ENCODE measurements at regions not wholly inside any gene's neighbourhood (a gene's known extent, or its start where the extent isn't known, plus 50 kb on each side); places are given as distances from the start of the nearest gene placed in this dataset.

- no peak overlapping the region for H3K4me3 ChIP-seq
- H3K36me3 ChIP-seq = no peaks in the 10 kb centered on the region
- TF ChIP-seq POLR2A (IDR thresholded peaks at IDR 0.05) (no peak), POLR2AphosphoS5 (IDR thresholded peaks at IDR 0.05) (no peak), EP300 (IDR thresholded peaks at IDR 0.05) (no peak), CTCF (IDR thresholded peaks at IDR 0.05) (no peak)
- no peak overlapping the region for H3K27ac ChIP-seq
- H3K9me3 ChIP-seq = no peaks in the 10 kb centered on the region
- H3K4me1 ChIP-seq = peaks cover 0 to 3% (median 0%) of the 10 kb centered on the region in 4 donors
- intact Hi-C loops (cut with DNase I) = no loop called here
- no peaks in the 10 kb centered on the region for H3K27me3 ChIP-seq
- no peak for DNase-seq
- 78 to 84% methylated on average over 5 of the region's 5 CpGs for WGBS, 2 donors
These were observed 585.3 kb upstream of the KLF4 start for GRCh38 chr9:108074900-108075299.

GRCh38 chr9:108073823-108074222 lies 584.3 kb upstream of the KLF4 start:
- Histone ChIP-seq H3K27me3 (no peaks in the 10 kb centered on the region), H3K9me3 (no peaks in the 10 kb centered on the region), H3K27ac (no peak overlapping the region), H3K4me3 (no peak overlapping the region), H3K36me3 (no peaks in the 10 kb centered on the region), H3K4me1 (peaks cover 0 to 3% (median 0%) of the 10 kb centered on the region in 4 donors)
- intact Hi-C loops (cut with DNase I) = no loop called here
- DNase-seq = no peak
- WGBS, 2 donors = 70 to 84% methylated on average over 6 of the region's 6 CpGs
- TF ChIP-seq POLR2AphosphoS5 (IDR thresholded peaks at IDR 0.05) (no peak), CTCF (IDR thresholded peaks at IDR 0.05) (no peak), POLR2A (IDR thresholded peaks at IDR 0.05) (no peak), EP300 (IDR thresholded peaks at IDR 0.05) (no peak)

GRCh38 chr9:108072740-108073139 lies 583.2 kb upstream of the KLF4 start:
- H3K27ac ChIP-seq = no peak overlapping the region
- no peaks in the 10 kb centered on the region for H3K9me3 ChIP-seq
- intact Hi-C loops (cut with DNase I) = no loop called here
- H3K36me3 ChIP-seq = no peaks in the 10 kb centered on the region
- no peaks in the 10 kb centered on the region for H3K4me1 ChIP-seq
- TF ChIP-seq POLR2A (IDR thresholded peaks at IDR 0.05) (no peak), EP300 (IDR thresholded peaks at IDR 0.05) (no peak), CTCF (IDR thresholded peaks at IDR 0.05) (no peak), POLR2AphosphoS5 (IDR thresholded peaks at IDR 0.05) (no peak)
- H3K4me3 ChIP-seq = no peak overlapping the region
- no peak for DNase-seq
- 97 to 98% methylated on average over 6 of the region's 6 CpGs for WGBS, 2 donors
- no peaks in the 10 kb centered on the region for H3K27me3 ChIP-seq

- intact Hi-C loops (cut with DNase I) = no loop called here
- Histone ChIP-seq H3K4me1 (no peaks in the 10 kb centered on the region), H3K36me3 (no peaks in the 10 kb centered on the region), H3K9me3 (no peaks in the 10 kb centered on the region), H3K27ac (no peak overlapping the region), H3K4me3 (no peak overlapping the region), H3K27me3 (no peaks in the 10 kb centered on the region)
- no peak for TF ChIP-seq EP300 (IDR thresholded peaks at IDR 0.05)
- no peak for TF ChIP-seq POLR2A (IDR thresholded peaks at IDR 0.05)
- TF ChIP-seq POLR2AphosphoS5 (IDR thresholded peaks at IDR 0.05) = no peak
- TF ChIP-seq CTCF (IDR thresholded peaks at IDR 0.05) = no peak
- DNase-seq = no peak
- WGBS, 2 donors = 97% methylated on average over 5 of the region's 5 CpGs
These were observed 581.3 kb upstream of the KLF4 start for GRCh38 chr9:108070861-108071260.

GRCh38 chr9:108069991-108070390 lies 580.4 kb upstream of the KLF4 start:
- Histone ChIP-seq H3K27ac (no peak overlapping the region), H3K27me3 (no peaks in the 10 kb centered on the region), H3K9me3 (no peaks in the 10 kb centered on the region), H3K36me3 (no peaks in the 10 kb centered on the region), H3K4me1 (no peaks in the 10 kb centered on the region), H3K4me3 (no peak overlapping the region)
- intact Hi-C loops (cut with DNase I) = no loop called here
- TF ChIP-seq POLR2A (IDR thresholded peaks at IDR 0.05) (no peak), POLR2AphosphoS5 (IDR thresholded peaks at IDR 0.05) (no peak), CTCF (IDR thresholded peaks at IDR 0.05) (no peak), EP300 (IDR thresholded peaks at IDR 0.05) (no peak)
- 82 to 97% methylated on average over 1 of the region's 1 CpG for WGBS, 2 donors
- no peak for DNase-seq
